ENCODE measurements at regions not wholly inside any gene's neighbourhood (a gene's known extent, or its start where the extent isn't known, plus 50 kb on each side); places are given as distances from the start of the nearest gene placed in this dataset.

DNA sequence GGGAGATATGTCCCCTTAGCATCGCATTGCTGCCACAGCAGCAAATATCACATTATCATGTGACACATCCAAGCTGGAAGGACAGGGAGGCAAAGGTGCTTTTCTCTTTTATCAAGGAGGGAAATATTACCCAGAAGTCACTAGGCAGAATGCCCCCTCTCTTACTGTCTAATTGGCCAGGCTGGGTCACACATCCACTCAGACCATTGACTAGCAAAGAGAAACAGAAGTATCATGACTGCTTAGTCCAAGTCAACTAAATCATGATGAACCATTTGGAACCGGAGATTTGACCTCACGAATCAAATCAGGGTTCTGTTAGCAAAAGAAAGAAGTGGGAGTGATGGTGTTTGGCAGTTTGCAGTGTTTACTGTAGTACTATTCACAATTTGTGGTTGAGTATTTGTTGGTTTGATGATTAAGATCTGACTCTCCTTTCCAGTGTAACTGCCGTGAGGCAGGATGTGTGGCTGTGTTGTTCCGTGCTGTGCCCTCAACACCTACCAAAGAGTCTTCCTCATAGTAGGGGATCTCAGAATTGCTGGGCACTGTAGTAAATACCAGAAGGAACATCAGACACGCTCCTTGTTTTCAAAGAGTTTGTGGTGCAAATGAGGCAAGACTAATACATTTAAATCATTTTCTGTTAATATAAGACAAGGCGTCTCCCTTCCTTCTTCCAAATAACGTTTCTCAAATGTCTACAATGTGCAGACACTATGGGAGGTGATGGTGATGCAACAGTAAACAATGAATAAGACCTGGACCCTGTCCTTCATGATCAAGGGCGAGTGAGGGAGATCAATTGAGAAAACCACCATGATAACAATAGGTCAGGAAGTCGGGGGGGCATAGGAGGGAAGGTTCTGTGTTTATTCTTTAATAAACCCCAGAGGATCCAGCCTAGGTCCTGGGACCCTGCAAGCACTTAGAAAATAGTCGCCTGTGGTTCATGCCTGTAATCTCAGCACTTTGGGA, 194.4 kb upstream of the CRY1 start (continued):
- no peak for TF ChIP-seq ZBTB14 (CRISPR knock-in tag; IDR thresholded peaks at IDR 0.05)
- no peak for TF ChIP-seq MAFF (IDR thresholded peaks at IDR 0.05; ENCODE audit: low read depth, low read length)
- TF ChIP-seq TBX3 (IDR thresholded peaks at IDR 0.05; ENCODE audit: borderline replicate concordance), result no peak
- no peak for TF ChIP-seq JUNB (CRISPR knock-in tag; IDR thresholded peaks at IDR 0.05; ENCODE audit: borderline replicate concordance)
- 0 out of 2 replicates have a peak, but pooled peaks have one; percentile 20 for TF ChIP-seq SOX13 (IDR thresholded peaks at IDR 0.05)
- TF ChIP-seq SOX13 (CRISPR knock-in tag; conservative IDR thresholded peaks at IDR 0.05 in 1 of 2, IDR thresholded peaks at IDR 0.05 in 1 of 2), result peak in 1 of 2 experiments; percentile 78; a peak in 2 of 4 replicates
- no peak for TF ChIP-seq ATF5 (CRISPR knock-in tag; IDR thresholded peaks at IDR 0.05; ENCODE audit: low read depth)
- TF ChIP-seq GATA4 (IDR thresholded peaks at IDR 0.05; ENCODE audit: borderline replicate concordance, low read depth), result no peak
- TF ChIP-seq, protein P1, sequence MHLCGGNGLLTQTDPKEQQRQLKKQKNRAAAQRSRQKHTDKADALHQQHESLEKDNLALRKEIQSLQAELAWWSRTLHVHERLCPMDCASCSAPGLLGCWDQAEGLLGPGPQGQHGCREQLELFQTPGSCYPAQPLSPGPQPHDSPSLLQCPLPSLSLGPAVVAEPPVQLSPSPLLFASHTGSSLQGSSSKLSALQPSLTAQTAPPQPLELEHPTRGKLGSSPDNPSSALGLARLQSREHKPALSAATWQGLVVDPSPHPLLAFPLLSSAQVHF (CRISPR knock-in tag; IDR thresholded peaks at IDR 0.05), result no peak
- 0 out of 2 replicates have a peak, but pooled peaks have one; percentile 31 for TF ChIP-seq CEBPB (IDR thresholded peaks at IDR 0.05; ENCODE audit: borderline replicate concordance, low read depth, low read length)
- peak; percentile 39; the same call in 1 of the 2 replicates for TF ChIP-seq CEBPG (CRISPR knock-in tag; IDR thresholded peaks at IDR 0.05)
- TF ChIP-seq, protein P2, sequence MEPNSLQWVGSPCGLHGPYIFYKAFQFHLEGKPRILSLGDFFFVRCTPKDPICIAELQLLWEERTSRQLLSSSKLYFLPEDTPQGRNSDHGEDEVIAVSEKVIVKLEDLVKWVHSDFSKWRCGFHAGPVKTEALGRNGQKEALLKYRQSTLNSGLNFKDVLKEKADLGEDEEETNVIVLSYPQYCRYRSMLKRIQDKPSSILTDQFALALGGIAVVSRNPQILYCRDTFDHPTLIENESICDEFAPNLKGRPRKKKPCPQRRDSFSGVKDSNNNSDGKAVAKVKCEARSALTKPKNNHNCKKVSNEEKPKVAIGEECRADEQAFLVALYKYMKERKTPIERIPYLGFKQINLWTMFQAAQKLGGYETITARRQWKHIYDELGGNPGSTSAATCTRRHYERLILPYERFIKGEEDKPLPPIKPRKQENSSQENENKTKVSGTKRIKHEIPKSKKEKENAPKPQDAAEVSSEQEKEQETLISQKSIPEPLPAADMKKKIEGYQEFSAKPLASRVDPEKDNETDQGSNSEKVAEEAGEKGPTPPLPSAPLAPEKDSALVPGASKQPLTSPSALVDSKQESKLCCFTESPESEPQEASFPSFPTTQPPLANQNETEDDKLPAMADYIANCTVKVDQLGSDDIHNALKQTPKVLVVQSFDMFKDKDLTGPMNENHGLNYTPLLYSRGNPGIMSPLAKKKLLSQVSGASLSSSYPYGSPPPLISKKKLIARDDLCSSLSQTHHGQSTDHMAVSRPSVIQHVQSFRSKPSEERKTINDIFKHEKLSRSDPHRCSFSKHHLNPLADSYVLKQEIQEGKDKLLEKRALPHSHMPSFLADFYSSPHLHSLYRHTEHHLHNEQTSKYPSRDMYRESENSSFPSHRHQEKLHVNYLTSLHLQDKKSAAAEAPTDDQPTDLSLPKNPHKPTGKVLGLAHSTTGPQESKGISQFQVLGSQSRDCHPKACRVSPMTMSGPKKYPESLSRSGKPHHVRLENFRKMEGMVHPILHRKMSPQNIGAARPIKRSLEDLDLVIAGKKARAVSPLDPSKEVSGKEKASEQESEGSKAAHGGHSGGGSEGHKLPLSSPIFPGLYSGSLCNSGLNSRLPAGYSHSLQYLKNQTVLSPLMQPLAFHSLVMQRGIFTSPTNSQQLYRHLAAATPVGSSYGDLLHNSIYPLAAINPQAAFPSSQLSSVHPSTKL (CRISPR knock-in tag; IDR thresholded peaks at IDR 0.05), result peak; percentile 48; the same call in 1 of the 2 replicates
- no peak for TF ChIP-seq ZMYM4 (CRISPR knock-in tag; IDR thresholded peaks at IDR 0.05)
- no peak for TF ChIP-seq ZNF703 (CRISPR knock-in tag; IDR thresholded peaks at IDR 0.05; ENCODE audit: borderline replicate concordance)
- no peak for TF ChIP-seq JUN (CRISPR knock-in tag; IDR thresholded peaks at IDR 0.05)
- no peak for TF ChIP-seq POLR2G (IDR thresholded peaks at IDR 0.05; ENCODE audit: low read depth, low read length)
- TF ChIP-seq MZF1 (CRISPR knock-in tag; IDR thresholded peaks at IDR 0.05; ENCODE audit: borderline replicate concordance), result no peak
- TF ChIP-seq ZBTB44 (CRISPR knock-in tag; IDR thresholded peaks at IDR 0.05), result no peak
- 0 out of 2 replicates have a peak, but pooled peaks have one; percentile 21 for TF ChIP-seq GATAD2A (CRISPR knock-in tag; IDR thresholded peaks at IDR 0.05)
- no peak for TF ChIP-seq MED1 (CRISPR knock-in tag; IDR thresholded peaks at IDR 0.05)
- TF ChIP-seq ZNF207 (IDR thresholded peaks at IDR 0.05; ENCODE audit: borderline replicate concordance), result no peak
